Vagina (tissue), 2 donors: ENCODE measurements at regions not wholly inside any gene's neighbourhood (a gene's known extent, or its start where the extent isn't known, plus 50 kb on each side); places are given as distances from the start of the nearest gene placed in this dataset.

Experiments
- CTCF ChIP-seq, 3 experiments: fragments of 450-650 bp in 2 of 3; fragments of 200-600 bp in 1 of 3; sonication (generic) in 1 of 3; IDR thresholded peaks; one replicate each; pipeline ENCODE4 v1.5.1; 2017 to 2019; ENCODE audit warnings: antibody characterized with exemption in 3 of 3, mild to moderate bottlenecking in 2 of 3, moderate library complexity in 2 of 3
- POLR2A ChIP-seq, 2 donors: fragments of 450-650 bp; IDR thresholded peaks; one replicate each; pipeline ENCODE4 v1.6.1; 2017; ENCODE audit warnings: antibody characterized with exemption in 2 of 2, mild to moderate bottlenecking in 2 of 2, moderate library complexity in 2 of 2
- POLR2AphosphoS5 ChIP-seq, 2 donors: sonication (generic); formaldehyde crosslinking; IDR thresholded peaks; one replicate each; pipeline ENCODE4 v1.9.0; 2017; ENCODE audit warnings: antibody characterized with exemption in 2 of 2, mild to moderate bottlenecking in 2 of 2, low read depth in 1 of 2; ENCODE audit not compliant: insufficient read depth in 1 of 2

GRCh38 chr3:146894406-146894805 lies 289.3 kb upstream of the PLSCR5 start:
- no peak for TF ChIP-seq POLR2A (IDR thresholded peaks at IDR 0.05)
- no peak for TF ChIP-seq CTCF (IDR thresholded peaks at IDR 0.05)
- no peak for TF ChIP-seq POLR2AphosphoS5 (IDR thresholded peaks at IDR 0.05; ENCODE audit: insufficient read depth in 1 of 2, low read depth in 1 of 2)
